ENCODE measurements at regions not wholly inside any gene's neighbourhood (a gene's known extent, or its start where the extent isn't known, plus 50 kb on each side); places are given as distances from the start of the nearest gene placed in this dataset.
"Not testable (repeated sequence)": the region's sequence is repeated elsewhere in the genome, so short reads cannot be mapped to it uniquely, and the experiment has no call there.

GRCh38 chr13:37510441-37510840 lies 88.1 kb downstream of the POSTN start:
- Histone ChIP-seq H3K27me3 (no peaks in the 10 kb centered on the region), H3K27ac (no peak overlapping the region), H3K9me3 (no peaks in the 10 kb centered on the region), H3K4me1 (ENCODE audit: insufficient read depth) (no peaks in the 10 kb centered on the region), H3K4me3 (no peak overlapping the region), H3K36me3 (no peaks in the 10 kb centered on the region)
- 53 to 55% methylated on average over 1 of the region's 1 CpG; no CpG with 5 or more reads in 1 of the 3 donors for WGBS, 3 donors
- no peak for DNase-seq
- TF ChIP-seq, protein P1, sequence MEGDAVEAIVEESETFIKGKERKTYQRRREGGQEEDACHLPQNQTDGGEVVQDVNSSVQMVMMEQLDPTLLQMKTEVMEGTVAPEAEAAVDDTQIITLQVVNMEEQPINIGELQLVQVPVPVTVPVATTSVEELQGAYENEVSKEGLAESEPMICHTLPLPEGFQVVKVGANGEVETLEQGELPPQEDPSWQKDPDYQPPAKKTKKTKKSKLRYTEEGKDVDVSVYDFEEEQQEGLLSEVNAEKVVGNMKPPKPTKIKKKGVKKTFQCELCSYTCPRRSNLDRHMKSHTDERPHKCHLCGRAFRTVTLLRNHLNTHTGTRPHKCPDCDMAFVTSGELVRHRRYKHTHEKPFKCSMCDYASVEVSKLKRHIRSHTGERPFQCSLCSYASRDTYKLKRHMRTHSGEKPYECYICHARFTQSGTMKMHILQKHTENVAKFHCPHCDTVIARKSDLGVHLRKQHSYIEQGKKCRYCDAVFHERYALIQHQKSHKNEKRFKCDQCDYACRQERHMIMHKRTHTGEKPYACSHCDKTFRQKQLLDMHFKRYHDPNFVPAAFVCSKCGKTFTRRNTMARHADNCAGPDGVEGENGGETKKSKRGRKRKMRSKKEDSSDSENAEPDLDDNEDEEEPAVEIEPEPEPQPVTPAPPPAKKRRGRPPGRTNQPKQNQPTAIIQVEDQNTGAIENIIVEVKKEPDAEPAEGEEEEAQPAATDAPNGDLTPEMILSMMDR (IDR thresholded peaks at IDR 0.05), result no peak
- TF ChIP-seq POLR2A (IDR thresholded peaks at IDR 0.05) (no peak), EP300 (IDR thresholded peaks at IDR 0.05) (no peak)
- intact Hi-C loops (cut with DNase I), result no loop called here

GRCh38 chr13:37505531-37505930 lies 93.0 kb downstream of the POSTN start:
- Histone ChIP-seq H3K27me3 (no peaks in the 10 kb centered on the region), H3K27ac (no peak overlapping the region), H3K4me1 (ENCODE audit: insufficient read depth) (no peaks in the 10 kb centered on the region), H3K9me3 (no peaks in the 10 kb centered on the region), H3K36me3 (no peaks in the 10 kb centered on the region), H3K4me3 (no peak overlapping the region)
- intact Hi-C loops (cut with DNase I), result no loop called here
- no peak for DNase-seq
- WGBS, 3 donors, result 90 to 94% methylated on average over 3 of the region's 3 CpGs; no CpG with 5 or more reads in 1 of the 3 donors
- TF ChIP-seq EP300 (IDR thresholded peaks at IDR 0.05), result no peak
- TF ChIP-seq, protein P1 (IDR thresholded peaks at IDR 0.05), result no peak
- TF ChIP-seq POLR2A (IDR thresholded peaks at IDR 0.05), result no peak

- no peaks in the 10 kb centered on the region for H3K9me3 ChIP-seq
- DNase-seq, result no peak
- H3K36me3 ChIP-seq, result no peaks in the 10 kb centered on the region
- WGBS, 3 donors, result 83 to 84% methylated on average over 1 of the region's 1 CpG; no CpG with 5 or more reads in 1 of the 3 donors
- no peaks in the 10 kb centered on the region for H3K4me1 ChIP-seq (ENCODE audit: insufficient read depth)
- intact Hi-C loops (cut with DNase I), result no loop called here
- H3K27me3 ChIP-seq, result no peaks in the 10 kb centered on the region
- H3K4me3 ChIP-seq, result no peak overlapping the region
- no peak for TF ChIP-seq POLR2A (IDR thresholded peaks at IDR 0.05)
- TF ChIP-seq, protein P1 (IDR thresholded peaks at IDR 0.05), result no peak
- TF ChIP-seq EP300 (IDR thresholded peaks at IDR 0.05), result no peak
- no peak overlapping the region for H3K27ac ChIP-seq
These were observed 94.3 kb downstream of the POSTN start for GRCh38 chr13:37504251-37504650.

- no peaks in the 10 kb centered on the region for H3K36me3 ChIP-seq
- intact Hi-C loops (cut with DNase I), result no loop called here
- no peaks in the 10 kb centered on the region for H3K27me3 ChIP-seq
- H3K4me3 ChIP-seq, result no peak overlapping the region
- TF ChIP-seq EP300 (IDR thresholded peaks at IDR 0.05) (no peak), POLR2A (IDR thresholded peaks at IDR 0.05) (no peak)
- TF ChIP-seq, protein P1 (IDR thresholded peaks at IDR 0.05), result no peak
- H3K4me1 ChIP-seq (ENCODE audit: insufficient read depth), result no peaks in the 10 kb centered on the region
- H3K9me3 ChIP-seq, result no peaks in the 10 kb centered on the region
- H3K27ac ChIP-seq, result no peak overlapping the region
- no peak for DNase-seq
These were observed 95.3 kb downstream of the POSTN start for GRCh38 chr13:37503287-37503686.

DNA sequence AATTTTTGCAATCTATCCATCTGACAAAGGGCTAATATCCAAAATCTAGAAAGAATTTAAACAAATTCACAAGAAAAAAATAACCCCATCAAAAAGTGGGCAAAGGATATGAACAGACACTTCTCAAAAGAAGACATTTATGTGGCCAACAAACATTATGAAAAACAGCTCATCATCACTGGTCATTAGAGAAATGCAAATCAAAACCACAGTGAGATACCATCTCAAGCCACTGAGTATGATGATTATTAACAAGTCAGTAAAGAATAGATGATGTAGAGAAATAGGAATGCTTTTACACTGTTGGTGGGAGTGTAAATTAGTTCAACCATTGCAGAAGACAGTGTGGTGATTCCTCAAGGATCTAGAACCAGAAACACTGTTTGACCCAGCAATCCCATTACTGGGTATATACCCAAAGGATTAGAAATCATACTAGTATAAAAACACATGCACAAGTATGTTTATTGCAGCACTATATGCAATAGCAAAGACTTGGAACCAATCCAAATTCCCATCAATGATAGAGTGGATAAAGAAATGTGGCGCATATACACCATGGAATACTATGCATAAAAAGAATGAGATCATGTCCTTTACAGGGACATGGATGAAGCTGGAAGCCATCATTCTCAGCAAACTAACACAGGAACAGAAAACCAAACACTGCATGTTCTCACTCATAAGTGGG lies 96.1 kb downstream of the POSTN start:
- H3K27me3 ChIP-seq; H3K4me3 ChIP-seq; H3K27ac ChIP-seq; H3K9me3 ChIP-seq; DNase-seq; H3K4me1 ChIP-seq (ENCODE audit: insufficient read depth); intact Hi-C loops (cut with DNase I); H3K36me3 ChIP-seq: not testable (repeated sequence)
- 95 to 100% methylated on average over 1 of the region's 1 CpG; no CpG with 5 or more reads in 1 of the 3 donors for WGBS, 3 donors
